Gastroesophageal sphincter (tissue), 4 donors: ENCODE measurements at regions not wholly inside any gene's neighbourhood (a gene's known extent, or its start where the extent isn't known, plus 50 kb on each side); places are given as distances from the start of the nearest gene placed in this dataset.

Experiments used
- ATAC-seq: fragments of 150-250 bp; one replicate; pipeline ENCODE4 v1.9.1; 2016; ENCODE audit warnings: mild to moderate bottlenecking, moderate library complexity
- H3K27ac ChIP-seq, 4 donors: fragments of 200-600 bp; sonication (generic) in 3 of 4; 1 replicate in 3 of 4; 2 replicates in 1 of 4; pipeline ENCODE4 v1.5.1; 2016 to 2019
- H3K27me3 ChIP-seq: fragments of 200-600 bp; sonication (generic); one replicate; pipeline ENCODE4 v1.5.1; 2019
- H3K36me3 ChIP-seq, 2 donors: fragments of 200-600 bp; sonication (generic); one replicate each; pipeline ENCODE4 v1.5.1; 2019; ENCODE audit warnings: control low read depth in 1 of 2
- H3K4me1 ChIP-seq, 3 donors: fragments of 200-600 bp; sonication (generic); 1 replicate in 2 of 3; 2 replicates in 1 of 3; pipeline ENCODE4 v1.5.1; 2016 to 2019; ENCODE audit warnings: control low read depth in 2 of 3
- H3K4me3 ChIP-seq, 2 donors: fragments of 200-600 bp; sonication (generic); one replicate each; pipeline ENCODE4 v1.5.1; 2019; ENCODE audit warnings: mild to moderate bottlenecking in 1 of 2, moderate library complexity in 1 of 2
- H3K9me3 ChIP-seq, 3 donors: fragments of 200-600 bp; sonication (generic); one replicate each; pipeline ENCODE4 v1.5.1; 2017 to 2019; ENCODE audit warnings: control low read depth in 2 of 3
- EP300 ChIP-seq: sonication (generic); formaldehyde crosslinking; IDR thresholded peaks from one replicate; pipeline ENCODE4 v1.6.1; 2017; ENCODE audit warnings: antibody characterized with exemption, mild to moderate bottlenecking
- POLR2A ChIP-seq, 2 donors: fragments of 450-650 bp; IDR thresholded peaks; one replicate each; pipeline ENCODE4 v1.6.1; 2017; ENCODE audit warnings: antibody characterized with exemption in 2 of 2, mild to moderate bottlenecking in 2 of 2, moderate library complexity in 1 of 2
- POLR2AphosphoS5 ChIP-seq: sonication (generic); formaldehyde crosslinking; IDR thresholded peaks from one replicate; pipeline ENCODE4 v1.6.1; 2017; ENCODE audit warnings: antibody characterized with exemption
- WGBS, 2 donors: methylation state at CpG; one replicate each; pipeline ENCODE4 v1.1.5; 2018; ENCODE audit warnings: low coverage in 1 of 2; 5-methylcytosine and 5-hydroxymethylcytosine counted together
- TF ChIP-seq, protein P1 (sequence below), 4 experiments: fragments of 200-600 bp in 2 of 4; fragments of 450-650 bp in 2 of 4; sonication (generic) in 1 of 4; IDR thresholded peaks; one replicate each; pipeline ENCODE4 v1.5.1; 2017 to 2019; ENCODE audit warnings: antibody characterized with exemption in 4 of 4, mild to moderate bottlenecking in 2 of 4, moderate library complexity in 2 of 4

DNA sequence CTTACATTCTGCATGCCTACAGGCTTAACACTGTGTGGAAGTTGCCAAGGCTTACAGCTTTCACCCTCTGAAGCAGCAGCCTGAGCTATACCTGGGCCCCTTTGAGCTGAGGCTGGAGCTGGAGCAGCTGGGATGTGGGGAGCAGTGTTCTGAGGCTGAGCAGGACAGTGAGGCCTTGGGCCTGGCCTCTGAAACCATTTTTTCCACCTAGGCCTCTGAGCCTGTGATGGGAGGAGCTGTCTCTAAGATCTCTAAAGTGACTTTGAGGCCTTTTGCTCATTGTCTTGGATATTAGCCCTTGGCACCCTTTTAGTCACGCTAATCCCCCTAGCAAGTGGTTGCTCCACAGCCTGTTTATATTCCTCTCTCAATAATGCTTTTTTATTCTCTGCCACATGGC is 59.9 kb upstream of the ZBED5 start:
- Histone ChIP-seq H3K36me3 (no peaks in the 10 kb centered on the region), H3K9me3 (no peaks in the 10 kb centered on the region), H3K4me1 (peaks cover 0 to 8% (median 0%) of the 10 kb centered on the region in 3 donors), H3K27ac (no peak overlapping the region), H3K4me3 (no peak overlapping the region), H3K27me3 (no peaks in the 10 kb centered on the region)
- TF ChIP-seq POLR2AphosphoS5 (no peak), POLR2A (IDR thresholded peaks at IDR 0.05) (no peak), EP300 (no peak)
- ATAC-seq, result no peak
- 50 to 90% methylated on average over 1 of the region's 1 CpG for WGBS, 2 donors

DNA sequence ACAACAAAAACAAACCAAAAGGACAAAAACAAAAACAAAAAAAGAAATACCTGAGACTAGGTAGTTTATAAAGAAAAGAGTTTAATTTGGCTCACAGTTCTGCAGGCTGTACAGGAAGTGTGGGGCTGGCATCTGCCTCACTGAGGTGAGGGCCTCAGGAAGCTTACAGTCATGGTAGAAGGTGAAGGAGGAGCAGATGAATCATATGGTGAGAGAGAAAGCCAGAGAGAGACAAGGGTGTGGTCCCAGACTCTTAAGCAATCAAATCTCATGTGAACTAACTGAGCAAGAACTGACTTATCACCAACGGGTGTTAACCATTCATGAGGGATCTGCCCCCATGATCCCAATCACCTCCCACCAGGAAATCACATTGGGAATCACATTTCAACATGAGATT is 58.8 kb upstream of the ZBED5 start:
- Histone ChIP-seq H3K36me3 (no peaks in the 10 kb centered on the region), H3K9me3 (no peaks in the 10 kb centered on the region), H3K4me1 (peaks cover 0 to 16% (median 0%) of the 10 kb centered on the region in 3 donors), H3K4me3 (no peak overlapping the region), H3K27ac (no peak overlapping the region), H3K27me3 (no peaks in the 10 kb centered on the region)
- ATAC-seq, result peak; percentile 31
- TF ChIP-seq POLR2AphosphoS5 (no peak), EP300 (no peak), POLR2A (IDR thresholded peaks at IDR 0.05) (no peak)
- TF ChIP-seq, protein P1, sequence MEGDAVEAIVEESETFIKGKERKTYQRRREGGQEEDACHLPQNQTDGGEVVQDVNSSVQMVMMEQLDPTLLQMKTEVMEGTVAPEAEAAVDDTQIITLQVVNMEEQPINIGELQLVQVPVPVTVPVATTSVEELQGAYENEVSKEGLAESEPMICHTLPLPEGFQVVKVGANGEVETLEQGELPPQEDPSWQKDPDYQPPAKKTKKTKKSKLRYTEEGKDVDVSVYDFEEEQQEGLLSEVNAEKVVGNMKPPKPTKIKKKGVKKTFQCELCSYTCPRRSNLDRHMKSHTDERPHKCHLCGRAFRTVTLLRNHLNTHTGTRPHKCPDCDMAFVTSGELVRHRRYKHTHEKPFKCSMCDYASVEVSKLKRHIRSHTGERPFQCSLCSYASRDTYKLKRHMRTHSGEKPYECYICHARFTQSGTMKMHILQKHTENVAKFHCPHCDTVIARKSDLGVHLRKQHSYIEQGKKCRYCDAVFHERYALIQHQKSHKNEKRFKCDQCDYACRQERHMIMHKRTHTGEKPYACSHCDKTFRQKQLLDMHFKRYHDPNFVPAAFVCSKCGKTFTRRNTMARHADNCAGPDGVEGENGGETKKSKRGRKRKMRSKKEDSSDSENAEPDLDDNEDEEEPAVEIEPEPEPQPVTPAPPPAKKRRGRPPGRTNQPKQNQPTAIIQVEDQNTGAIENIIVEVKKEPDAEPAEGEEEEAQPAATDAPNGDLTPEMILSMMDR (IDR thresholded peaks at IDR 0.05), result no peak
- no CpG with 5 or more reads among the region's 1 CpG for WGBS, 2 donors

DNA sequence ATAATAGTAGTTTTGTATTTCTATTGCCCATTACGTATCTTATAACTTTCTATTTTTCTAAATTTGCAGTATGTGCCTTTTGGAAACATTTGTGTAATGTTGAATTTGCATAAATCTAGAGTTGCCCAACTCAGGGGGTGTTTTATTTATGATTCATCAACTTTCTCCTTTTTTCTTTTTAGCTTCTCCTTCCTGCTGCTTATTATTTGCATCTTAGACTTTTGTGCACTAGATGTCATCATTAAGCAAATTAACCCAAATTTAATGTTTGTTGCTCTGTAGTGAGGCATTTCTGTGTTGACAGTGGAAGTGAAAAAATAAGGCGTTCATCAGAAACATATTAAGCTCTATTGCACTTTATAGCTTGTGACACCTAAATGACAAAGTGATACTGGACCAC is 56.2 kb upstream of the ZBED5 start:
- no peak for ATAC-seq
- no peak overlapping the region for H3K27ac ChIP-seq
- WGBS, 2 donors, result 77 to 78% methylated on average over 2 of the region's 2 CpGs
- no peaks in the 10 kb centered on the region for H3K36me3 ChIP-seq
- H3K27me3 ChIP-seq, result no peaks in the 10 kb centered on the region
- H3K4me1 ChIP-seq, result peaks cover 0 to 22% (median 0%) of the 10 kb centered on the region in 3 donors
- no peak overlapping the region for H3K4me3 ChIP-seq
- H3K9me3 ChIP-seq, result no peaks in the 10 kb centered on the region
- TF ChIP-seq POLR2AphosphoS5 (no peak), POLR2A (IDR thresholded peaks at IDR 0.05) (no peak), EP300 (no peak)
- TF ChIP-seq, protein P1 (IDR thresholded peaks at IDR 0.05), result no peak

DNA sequence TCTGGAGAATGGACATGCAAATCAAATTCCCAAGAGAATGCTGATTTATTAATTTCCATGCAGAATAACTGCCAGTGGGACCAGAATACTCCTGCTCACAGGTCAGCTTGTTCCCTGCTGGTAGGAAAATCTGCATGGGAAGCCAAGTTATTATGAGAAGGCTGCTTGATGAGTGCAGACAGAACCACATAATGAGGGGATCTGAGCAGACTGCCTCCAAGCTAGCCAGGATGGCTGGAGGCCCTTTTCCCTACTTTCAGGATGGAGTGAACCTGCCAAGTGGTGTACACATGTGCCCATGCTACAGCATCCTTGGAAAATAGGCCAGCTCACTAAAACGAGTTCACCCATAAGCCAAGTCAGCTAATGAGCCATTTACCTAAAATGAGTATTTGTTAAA is 55.2 kb upstream of the ZBED5 start:
- no peaks in the 10 kb centered on the region for H3K9me3 ChIP-seq
- H3K27ac ChIP-seq, result no peak overlapping the region
- H3K27me3 ChIP-seq, result no peaks in the 10 kb centered on the region
- no peak for ATAC-seq
- H3K4me1 ChIP-seq, result peaks cover 0 to 22% (median 0%) of the 10 kb centered on the region in 3 donors
- H3K4me3 ChIP-seq, result no peak overlapping the region
- no peak for TF ChIP-seq POLR2AphosphoS5
- 50% methylated on average over 1 of the region's 1 CpG; no CpG with 5 or more reads in 1 of the 2 donors for WGBS, 2 donors
- H3K36me3 ChIP-seq, result no peaks in the 10 kb centered on the region

DNA sequence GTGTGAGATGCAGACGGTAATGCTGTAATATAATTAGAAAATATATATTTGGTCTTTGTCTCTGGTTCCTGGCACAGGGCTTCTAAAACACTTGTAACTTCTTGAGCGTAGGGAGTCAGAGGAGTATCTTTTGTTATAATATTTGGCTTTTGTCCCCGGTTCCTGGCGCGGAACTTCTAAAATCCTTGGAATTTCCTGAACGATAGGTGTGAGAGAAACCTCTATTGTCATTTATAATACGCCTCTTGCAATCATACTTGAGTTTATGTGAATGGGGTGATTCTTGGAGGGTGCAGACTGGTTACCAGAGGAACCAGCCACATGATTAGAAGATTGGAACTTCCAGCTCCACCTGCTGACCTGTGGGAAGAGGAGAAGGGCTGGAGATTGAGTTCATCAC is 54.1 kb upstream of the ZBED5 start:
- Histone ChIP-seq H3K27ac (peak overlapping the region in 2 of 4 donors; percentile 10 to 37), H3K9me3 (no peaks in the 10 kb centered on the region), H3K36me3 (no peaks in the 10 kb centered on the region), H3K27me3 (no peaks in the 10 kb centered on the region), H3K4me1 (peaks cover 0 to 22% (median 0%) of the 10 kb centered on the region in 3 donors), H3K4me3 (no peak overlapping the region)
- no peak for ATAC-seq
- WGBS, 2 donors, result 63 to 67% methylated on average over 7 of the region's 7 CpGs
- TF ChIP-seq POLR2AphosphoS5 (no peak), POLR2A (IDR thresholded peaks at IDR 0.05) (no peak), EP300 (no peak)
- TF ChIP-seq, protein P1 (IDR thresholded peaks at IDR 0.05), result no peak

DNA sequence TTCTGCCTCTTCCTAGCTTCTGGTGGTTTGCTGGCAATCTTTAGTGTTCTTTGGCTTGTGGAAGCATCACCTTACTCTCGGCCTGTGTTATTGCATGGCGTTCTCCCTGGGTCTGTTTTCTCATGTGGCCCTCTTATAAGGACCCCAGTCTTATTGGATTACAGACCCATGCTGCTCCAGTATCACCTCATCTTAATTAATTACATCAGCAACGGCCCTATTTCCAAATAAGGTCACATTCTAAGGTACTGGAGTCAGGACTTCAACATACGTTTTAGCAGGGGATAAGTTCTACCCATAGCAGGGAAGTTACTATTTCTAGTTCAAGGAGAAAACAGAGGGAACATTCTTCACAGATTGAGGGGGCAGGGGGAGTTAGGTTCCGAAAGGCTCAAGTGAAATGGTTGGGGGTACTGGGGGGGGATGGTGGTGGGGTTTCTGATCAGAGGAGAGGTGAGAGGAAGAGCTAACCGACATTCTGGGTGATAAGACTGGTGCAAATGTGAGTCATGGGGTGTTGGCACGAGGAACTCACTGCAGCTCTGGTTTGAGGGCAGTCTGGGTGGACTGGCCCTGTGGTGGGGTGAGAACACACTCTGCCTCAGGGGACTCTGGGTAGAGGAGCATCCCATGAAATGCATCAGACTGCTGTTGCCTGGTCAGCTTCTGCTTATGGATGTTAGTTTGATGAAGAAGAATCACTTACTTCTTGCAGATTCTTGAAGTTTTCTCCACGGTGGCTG is 51.5 kb upstream of the ZBED5 start:
- Histone ChIP-seq H3K4me3 (no peak overlapping the region), H3K27me3 (no peaks in the 10 kb centered on the region)
- WGBS, 2 donors, result 57 to 69% methylated on average over 1 to 8 of the region's 8 CpGs

More for the DNA sequence above, 51.5 kb upstream of the ZBED5 start:
- Histone ChIP-seq H3K27ac (no peak overlapping the region), H3K4me1 (peaks cover 0 to 29% (median 0%) of the 10 kb centered on the region in 3 donors), H3K36me3 (no peaks in the 10 kb centered on the region), H3K9me3 (no peaks in the 10 kb centered on the region)
- ATAC-seq, result no peak
- no peak for TF ChIP-seq EP300
- TF ChIP-seq POLR2A (IDR thresholded peaks at IDR 0.05), result no peak
- TF ChIP-seq, protein P1 (IDR thresholded peaks at IDR 0.05), result no peak
- TF ChIP-seq POLR2AphosphoS5, result no peak
